ENCODE measurements at regions not wholly inside any gene's neighbourhood (a gene's known extent, or its start where the extent isn't known, plus 50 kb on each side); places are given as distances from the start of the nearest gene placed in this dataset.

DNA sequence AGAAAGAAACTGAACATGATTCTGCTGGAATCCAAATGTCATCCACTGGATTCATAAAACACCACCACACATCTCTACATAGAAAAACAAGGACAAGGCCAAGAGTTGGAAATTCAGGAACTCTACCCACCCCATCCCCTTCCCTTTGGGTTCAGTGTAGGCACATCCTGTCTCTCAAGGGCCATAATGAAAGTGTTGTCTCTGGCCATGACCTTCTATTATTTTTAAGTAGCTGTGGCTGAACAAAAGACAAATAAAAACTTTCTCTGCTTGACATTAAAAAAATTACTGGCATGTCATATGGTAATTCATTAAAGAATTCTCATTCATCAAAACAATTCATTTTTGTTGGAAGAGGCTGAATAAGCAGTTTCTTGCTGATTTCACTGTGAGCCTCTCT is 54.9 kb upstream of the ZBTB18 start:
- TF ChIP-seq GATA2 (IDR thresholded peaks at IDR 0.05; ENCODE audit: low read depth, low read length) (no peak), GATA3 (IDR thresholded peaks at IDR 0.05; ENCODE audit: low read depth, low read length) (no peak)

DNA sequence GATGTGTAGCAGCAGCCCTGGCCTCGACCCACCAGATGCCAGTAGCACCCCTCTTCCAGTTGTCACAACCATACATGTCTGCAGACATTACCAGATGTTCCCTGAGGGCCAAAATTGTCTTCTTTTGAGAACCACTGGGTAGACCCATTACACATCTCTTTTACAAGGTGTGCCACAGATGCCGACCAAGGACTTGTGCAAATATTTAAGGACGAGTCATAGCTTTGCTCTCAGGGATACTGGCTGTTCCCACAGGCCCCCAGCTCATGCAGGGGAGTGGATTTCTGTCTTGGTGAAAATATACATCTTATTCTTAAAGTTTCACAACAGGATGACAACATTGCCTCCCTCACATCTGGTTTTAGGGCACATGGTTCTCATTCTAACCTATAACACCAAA is 59.4 kb upstream of the ZBTB18 start:
- no peak for TF ChIP-seq GATA3 (IDR thresholded peaks at IDR 0.05; ENCODE audit: low read depth, low read length)
- TF ChIP-seq GATA2 (IDR thresholded peaks at IDR 0.05; ENCODE audit: low read depth, low read length) = no peak

DNA sequence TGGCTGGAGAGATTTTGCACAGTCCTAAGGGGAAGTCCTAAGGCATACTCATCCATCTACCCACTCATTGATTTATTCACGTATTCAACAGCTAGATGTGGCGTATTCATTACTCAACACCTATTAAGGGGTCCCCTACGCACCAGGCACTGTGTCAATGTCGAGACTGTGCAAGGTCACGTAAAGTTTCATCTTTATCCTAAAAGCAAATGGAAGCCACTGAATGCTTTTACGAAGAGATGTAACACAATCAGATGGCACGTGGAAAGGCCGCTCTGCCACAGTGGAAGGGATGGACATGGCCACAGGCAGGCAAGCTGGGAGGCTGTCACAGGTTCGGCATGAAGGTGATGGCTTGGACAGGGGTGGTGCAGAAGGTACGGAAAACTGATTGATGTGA is 66.3 kb upstream of the ZBTB18 start:
- TF ChIP-seq GATA3 (IDR thresholded peaks at IDR 0.05; ENCODE audit: low read depth, low read length) = no peak
- TF ChIP-seq GATA2 (IDR thresholded peaks at IDR 0.05; ENCODE audit: low read depth, low read length) = no peak

DNA sequence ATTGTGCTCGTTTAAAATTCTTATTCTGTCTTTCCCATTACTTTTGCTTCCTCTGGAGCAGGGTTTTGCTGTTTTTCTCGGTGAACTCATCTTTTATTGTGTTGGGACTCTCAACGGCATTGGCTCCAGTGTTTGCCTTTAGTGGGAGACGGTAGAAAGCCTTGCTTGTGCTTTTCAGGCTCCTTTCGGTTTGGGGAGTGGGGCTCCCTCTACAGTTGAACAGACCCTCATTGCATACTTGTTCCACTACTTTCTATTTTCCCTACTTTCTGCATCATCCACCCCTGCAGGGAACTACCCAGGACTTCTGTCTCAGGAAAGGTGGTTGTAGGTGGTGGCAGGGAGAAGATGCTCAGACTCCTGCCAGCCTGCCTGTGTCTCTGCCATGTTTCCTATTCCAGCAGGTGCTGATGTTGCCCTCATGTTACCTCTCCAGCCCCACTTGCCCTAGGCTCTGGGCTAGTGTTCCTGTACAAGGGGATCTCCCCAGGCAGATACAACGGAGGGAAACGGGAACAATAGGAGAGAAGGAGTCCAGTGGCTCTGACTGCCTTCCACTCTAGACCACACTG is 68.5 kb upstream of the ZBTB18 start:
- TF ChIP-seq GATA2 (IDR thresholded peaks at IDR 0.05; ENCODE audit: low read depth, low read length) (no peak), GATA3 (IDR thresholded peaks at IDR 0.05; ENCODE audit: low read depth, low read length) (no peak)

DNA sequence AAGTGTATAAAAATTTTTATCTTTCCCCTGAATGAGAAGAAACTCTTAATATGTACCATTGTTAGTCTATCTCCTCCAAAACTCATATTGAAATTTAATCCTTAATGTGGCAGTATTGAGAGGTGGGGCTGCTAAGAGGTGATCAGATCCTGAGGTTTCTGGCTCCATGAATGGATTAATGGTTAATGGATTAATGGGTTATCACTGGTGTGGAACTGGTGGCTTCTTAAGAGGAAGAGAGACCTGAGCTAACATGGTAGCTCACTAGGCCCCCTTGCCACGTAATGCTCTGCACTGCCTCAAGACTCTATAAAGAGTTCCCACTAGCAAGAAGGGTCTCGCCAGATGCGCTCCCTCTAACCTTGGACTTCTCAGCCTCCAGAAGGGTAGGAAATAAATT is 70.6 kb upstream of the ZBTB18 start:
- no peak for TF ChIP-seq GATA2 (IDR thresholded peaks at IDR 0.05; ENCODE audit: low read depth, low read length)
- no peak for TF ChIP-seq GATA3 (IDR thresholded peaks at IDR 0.05; ENCODE audit: low read depth, low read length)

DNA sequence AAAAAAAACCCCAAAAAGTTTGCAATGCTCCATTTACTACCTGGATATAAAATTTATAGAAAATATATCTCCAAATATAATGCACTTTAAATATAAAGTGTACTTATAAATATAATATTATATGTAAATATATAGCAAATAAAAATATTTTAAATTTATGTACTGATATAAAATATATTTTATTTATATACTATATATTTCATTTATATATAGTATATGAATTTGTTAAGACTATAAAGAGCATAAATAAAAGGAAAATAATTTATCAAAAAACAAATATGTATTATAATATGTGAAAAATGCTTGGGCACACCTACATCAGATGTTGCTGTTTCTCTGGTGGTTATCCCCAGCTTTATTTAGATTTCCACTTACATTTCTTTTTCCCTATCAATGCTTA is 71.0 kb upstream of the ZBTB18 start:
- TF ChIP-seq GATA2 (IDR thresholded peaks at IDR 0.05; ENCODE audit: low read depth, low read length) (no peak), GATA3 (IDR thresholded peaks at IDR 0.05; ENCODE audit: low read depth, low read length) (no peak)

DNA sequence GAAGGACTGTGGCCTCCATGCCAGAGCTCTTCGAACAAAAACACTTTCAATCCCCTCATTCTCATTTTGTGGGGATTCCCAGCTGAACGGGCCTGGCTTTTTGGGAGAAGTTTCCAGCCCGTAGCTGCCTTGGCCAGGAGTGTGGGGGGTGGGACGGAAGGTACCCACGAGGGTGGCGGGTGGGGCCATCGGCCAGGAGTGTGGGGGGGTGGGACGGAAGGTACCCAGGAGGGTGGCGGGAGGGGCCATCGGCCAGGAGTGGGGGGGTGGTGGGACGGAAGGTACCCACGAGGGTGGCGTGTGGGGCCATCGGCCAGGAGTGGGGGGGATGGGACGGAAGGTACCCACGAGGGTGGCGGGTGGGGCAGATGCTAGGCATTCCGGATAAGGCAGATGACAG is 71.7 kb upstream of the ZBTB18 start:
- TF ChIP-seq GATA3 (IDR thresholded peaks at IDR 0.05; ENCODE audit: low read depth, low read length) (no peak), GATA2 (IDR thresholded peaks at IDR 0.05; ENCODE audit: low read depth, low read length) (no peak)

DNA sequence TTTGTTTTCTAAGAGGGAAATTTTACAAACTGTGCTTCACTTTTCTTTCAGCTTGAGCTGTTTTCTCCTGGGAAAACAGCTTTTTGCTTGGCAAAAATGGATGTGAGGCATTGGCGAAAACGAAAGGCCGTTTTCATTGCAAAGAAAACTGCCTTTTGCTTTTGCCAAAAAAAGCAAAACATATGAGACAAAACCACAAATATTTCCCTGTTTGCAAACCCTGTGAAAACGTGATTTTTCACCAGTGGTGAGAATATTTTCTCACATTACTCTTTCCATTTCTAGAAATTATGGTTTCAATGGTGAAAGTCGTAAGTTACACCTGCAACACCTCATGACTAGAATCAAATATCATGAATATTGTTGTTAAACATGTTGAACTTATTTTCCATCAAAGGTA is 74.0 kb upstream of the ZBTB18 start:
- TF ChIP-seq GATA3 (IDR thresholded peaks at IDR 0.05; ENCODE audit: low read depth, low read length) = no peak
- no peak for TF ChIP-seq GATA2 (IDR thresholded peaks at IDR 0.05; ENCODE audit: low read depth, low read length)

DNA sequence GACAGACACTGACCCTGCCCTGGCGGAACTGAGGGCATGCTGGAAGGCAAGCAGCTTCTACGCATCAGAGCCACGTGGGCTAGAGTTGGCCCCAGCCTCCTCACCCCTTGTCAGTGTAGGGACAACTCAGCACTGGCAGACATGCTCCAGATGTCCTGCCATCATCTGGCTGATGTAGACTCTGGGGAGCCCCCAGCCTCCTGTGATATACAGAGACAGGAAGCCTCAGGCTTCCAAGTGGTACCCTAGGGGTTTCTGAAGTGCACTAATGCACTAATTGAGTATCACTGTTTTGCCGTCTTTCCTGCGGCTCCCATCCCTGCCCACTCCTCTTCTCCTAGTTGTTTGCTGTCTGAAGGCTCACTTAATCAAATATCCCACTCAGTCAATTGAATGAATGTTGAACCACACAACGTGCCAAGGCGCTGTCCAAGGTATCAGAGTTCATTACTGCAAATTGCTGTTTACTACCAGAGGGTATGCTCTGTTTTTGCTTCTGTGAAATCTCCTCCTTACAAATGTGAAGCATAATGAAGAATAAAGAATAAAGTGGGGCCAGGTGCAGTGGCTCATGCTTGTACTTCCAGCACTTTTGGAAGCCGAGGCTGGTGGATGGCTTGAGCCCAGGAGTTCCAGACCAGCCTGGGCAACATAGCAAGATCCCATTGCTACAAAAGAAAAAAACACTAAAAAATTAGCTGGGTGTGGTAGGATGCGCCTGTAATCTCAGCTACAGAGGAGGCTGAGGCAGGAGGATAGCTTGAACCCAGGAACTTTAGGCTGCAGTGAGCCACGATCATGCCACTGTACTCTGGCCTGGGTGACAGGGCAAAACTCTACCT is 76.4 kb upstream of the ZBTB18 start:
- TF ChIP-seq GATA2 (IDR thresholded peaks at IDR 0.05; ENCODE audit: low read depth, low read length) (peak; percentile 30; the same call in 1 of the 2 replicates), GATA3 (IDR thresholded peaks at IDR 0.05; ENCODE audit: low read depth, low read length) (no peak)

DNA sequence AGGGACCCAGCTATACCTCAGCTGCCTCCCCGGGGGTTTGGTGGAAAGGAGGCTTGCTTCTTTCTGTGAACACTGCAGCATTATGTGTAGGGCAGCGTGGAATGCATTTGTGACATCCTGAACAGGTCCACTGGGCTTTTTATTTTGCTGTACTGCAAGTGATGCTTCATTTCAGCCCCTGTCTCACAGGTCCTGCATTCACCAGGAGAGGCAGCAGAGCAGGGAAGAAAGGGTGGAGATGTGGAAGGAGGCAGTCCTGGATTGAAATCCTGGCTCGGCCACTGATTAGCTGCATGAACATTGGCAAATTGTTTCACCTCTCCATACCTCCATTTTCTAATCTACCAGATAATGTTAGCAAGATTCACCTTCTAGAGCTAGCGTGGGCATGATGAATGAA is 77.9 kb upstream of the ZBTB18 start:
- TF ChIP-seq GATA3 (IDR thresholded peaks at IDR 0.05; ENCODE audit: low read depth, low read length) = no peak
- no peak for TF ChIP-seq GATA2 (IDR thresholded peaks at IDR 0.05; ENCODE audit: low read depth, low read length)

DNA sequence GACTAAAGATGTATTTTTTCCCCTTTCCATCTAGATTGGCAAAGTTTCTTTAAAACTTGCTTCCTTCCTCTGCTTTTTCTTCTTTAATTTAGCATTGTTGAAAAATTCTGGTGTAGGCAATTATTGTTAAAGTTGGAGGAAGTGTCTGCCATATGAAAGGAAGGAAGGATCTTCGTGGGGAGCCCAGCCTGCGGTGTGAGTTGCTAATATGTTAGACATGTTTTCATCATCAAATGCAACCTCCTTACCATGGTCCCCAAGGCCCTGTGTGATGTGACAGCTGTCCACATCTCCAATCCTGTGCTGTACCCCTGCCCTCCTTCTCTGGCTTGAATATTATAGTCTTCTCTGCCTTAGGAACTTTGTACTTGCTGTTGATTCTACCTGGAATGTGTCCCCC is 81.0 kb upstream of the ZBTB18 start:
- TF ChIP-seq GATA3 (IDR thresholded peaks at IDR 0.05; ENCODE audit: low read depth, low read length) = no peak
- TF ChIP-seq GATA2 (IDR thresholded peaks at IDR 0.05; ENCODE audit: low read depth, low read length) = no peak

DNA sequence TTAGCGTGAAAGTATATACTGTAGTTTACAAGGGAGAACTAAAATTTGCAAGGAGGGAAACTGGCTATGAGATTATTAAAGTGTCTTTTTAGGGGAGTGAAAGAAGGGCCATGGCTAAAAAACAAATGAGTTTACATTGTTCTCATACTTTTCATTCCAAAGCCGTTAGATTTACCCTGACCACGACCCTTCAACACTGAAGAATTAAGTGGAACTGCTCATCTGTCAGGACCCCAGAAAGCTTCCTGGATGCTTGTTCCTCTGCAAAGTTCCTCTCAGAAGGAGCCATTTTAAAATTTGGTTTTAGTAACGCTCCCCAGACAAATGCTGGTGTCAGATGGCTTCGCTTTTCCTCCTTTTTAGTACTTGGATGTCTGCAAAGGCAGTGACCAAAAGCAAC is 82.7 kb upstream of the ZBTB18 start:
- TF ChIP-seq GATA2 (IDR thresholded peaks at IDR 0.05; ENCODE audit: low read depth, low read length) (no peak), GATA3 (IDR thresholded peaks at IDR 0.05; ENCODE audit: low read depth, low read length) (no peak)

DNA sequence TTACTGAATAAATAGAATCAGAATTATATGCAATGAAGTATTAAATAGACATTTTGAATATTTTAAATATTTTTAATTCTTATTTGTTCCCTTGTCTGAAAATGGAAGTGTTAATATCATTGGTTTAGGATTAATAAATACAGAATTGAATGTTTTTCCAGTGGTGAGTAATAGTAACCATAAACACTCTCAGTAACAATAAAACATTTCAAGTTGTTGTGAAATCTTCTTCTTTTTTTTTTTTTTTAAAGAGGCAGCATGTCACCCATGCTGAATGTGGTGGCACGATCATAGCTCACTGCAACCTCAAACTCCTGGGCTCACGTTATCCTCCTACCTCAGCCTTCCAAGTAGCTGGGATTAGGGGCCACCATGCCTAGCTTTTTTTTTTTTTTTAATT is 86.2 kb upstream of the ZBTB18 start:
- TF ChIP-seq GATA3 (IDR thresholded peaks at IDR 0.05; ENCODE audit: low read depth, low read length) (no peak), GATA2 (IDR thresholded peaks at IDR 0.05; ENCODE audit: low read depth, low read length) (no peak)

DNA sequence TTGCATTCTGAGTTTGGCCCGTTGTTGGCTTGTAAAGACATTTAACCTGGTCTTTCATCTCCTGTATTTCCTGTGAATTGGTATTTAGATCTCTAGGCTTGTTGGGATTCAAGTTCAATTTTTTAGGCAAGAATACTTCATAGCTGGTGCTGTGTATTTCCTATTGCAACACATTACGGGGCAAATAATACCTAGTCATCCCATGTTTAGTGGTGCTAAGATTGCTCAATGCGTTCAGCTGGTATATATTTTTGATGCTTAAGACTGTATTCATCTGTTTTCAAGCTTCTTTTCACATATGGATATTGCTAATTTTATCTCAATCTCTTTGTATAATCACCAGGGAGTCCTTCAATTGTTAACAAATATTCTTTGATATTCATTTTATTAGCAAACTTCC is 87.5 kb upstream of the ZBTB18 start:
- no peak for TF ChIP-seq GATA3 (IDR thresholded peaks at IDR 0.05; ENCODE audit: low read depth, low read length)
- no peak for TF ChIP-seq GATA2 (IDR thresholded peaks at IDR 0.05; ENCODE audit: low read depth, low read length)

DNA sequence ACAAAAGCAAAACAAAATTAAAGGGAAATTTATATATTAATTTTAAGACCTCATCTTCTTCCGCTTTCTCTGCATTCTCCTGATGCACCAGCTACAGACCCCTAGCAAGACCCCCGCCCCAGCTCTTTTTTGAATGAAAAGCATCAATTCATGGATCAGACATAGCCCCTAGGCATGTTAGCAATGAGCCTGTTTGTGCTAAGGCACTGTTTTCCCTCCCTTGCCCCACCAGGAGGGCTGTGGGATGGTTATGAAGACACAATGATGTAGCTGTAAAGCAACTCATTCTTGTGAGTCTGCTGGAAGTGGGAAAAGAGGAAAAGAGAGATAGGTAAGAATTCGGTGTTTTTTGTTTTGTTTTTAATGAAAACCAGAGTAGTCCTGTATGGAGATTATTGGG is 88.5 kb upstream of the ZBTB18 start:
- no peak for TF ChIP-seq GATA3 (IDR thresholded peaks at IDR 0.05; ENCODE audit: low read depth, low read length)
- TF ChIP-seq GATA2 (IDR thresholded peaks at IDR 0.05; ENCODE audit: low read depth, low read length) = no peak

Data from SH-SY5Y (cell line).